ENCODE measurements at regions not wholly inside any gene's neighbourhood (a gene's known extent, or its start where the extent isn't known, plus 50 kb on each side); places are given as distances from the start of the nearest gene placed in this dataset.
"Not testable (repeated sequence)": the region's sequence is repeated elsewhere in the genome, so short reads cannot be mapped to it uniquely, and the experiment has no call there.

DNA sequence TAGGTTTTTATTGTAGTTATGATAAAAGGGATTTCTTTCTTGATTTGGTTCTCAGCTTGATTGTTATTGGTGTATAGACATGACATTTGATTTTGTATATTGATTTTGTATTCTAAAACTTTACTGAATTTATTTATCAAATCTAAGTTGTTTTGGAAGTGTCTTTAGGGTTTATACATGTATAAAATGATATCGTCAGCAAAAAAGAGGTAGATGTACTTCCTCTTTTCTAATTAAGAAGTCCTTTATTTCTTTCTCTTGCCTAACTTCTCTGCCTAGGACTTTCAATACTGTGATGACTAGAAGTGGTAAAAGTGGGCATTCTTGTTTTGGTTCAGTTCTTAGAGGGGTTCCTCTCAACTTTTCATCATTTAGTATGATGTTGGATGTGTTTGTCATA lies 487.3 kb upstream of the KIF2B start:
- DNase-seq (ENCODE audit: low read depth), result no peak

DNA sequence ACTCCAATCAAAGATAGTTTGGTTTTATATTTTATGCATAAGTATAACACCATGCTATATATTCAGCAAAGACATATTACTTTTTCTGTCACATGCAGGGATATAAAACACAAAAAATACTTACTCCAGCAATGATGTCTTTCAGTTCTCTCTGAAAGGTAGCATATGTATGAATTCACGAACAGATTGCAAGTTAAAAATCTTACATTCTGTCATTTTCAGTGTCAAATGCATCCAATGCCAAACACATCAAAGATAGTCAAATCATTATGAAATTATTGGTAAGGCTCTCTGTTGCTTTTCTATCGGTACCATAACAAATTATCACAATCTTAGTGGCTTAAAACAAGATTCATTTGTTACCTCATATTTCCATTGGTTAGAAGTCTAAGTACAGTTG lies 492.0 kb upstream of the KIF2B start:
- DNase-seq (ENCODE audit: low read depth), result no peak

DNA sequence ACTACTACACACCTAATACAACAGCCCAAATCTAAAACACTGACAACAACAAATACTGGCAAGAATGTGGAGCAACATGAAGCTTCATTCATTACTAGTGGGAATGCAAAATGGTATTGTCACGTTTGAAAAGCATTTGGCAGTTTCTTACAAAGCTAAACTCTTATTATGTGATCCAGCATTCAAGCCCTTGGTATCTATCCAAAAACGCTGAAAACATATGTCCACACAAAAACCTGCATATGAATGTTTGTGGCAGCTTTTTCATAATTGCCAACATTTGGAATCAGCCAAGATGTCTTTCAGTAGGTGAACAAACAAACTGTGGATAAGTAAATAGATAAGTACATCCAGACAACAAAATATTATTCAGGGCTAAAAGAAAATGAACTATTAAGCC lies 501.1 kb upstream of the KIF2B start:
- DNase-seq (ENCODE audit: low read depth), result no peak

DNA sequence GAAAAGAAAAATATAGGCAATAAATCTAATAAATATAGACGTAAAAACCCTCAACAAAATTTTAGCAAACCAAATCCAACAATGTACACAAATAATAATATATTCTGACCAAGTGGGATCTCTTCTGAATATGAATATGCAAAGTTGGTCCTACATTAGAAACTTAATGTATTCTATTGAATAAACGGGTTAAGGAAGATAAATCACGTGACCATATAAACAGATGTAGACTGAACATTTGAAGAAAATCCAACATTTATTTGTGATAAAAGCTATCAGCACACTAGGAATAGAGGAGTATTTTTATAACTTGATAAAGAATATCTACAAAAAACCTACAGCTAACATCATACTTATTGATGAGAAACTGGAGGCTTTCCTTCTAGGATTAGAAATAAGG lies 502.8 kb upstream of the KIF2B start:
- no peak for DNase-seq (ENCODE audit: low read depth)

DNA sequence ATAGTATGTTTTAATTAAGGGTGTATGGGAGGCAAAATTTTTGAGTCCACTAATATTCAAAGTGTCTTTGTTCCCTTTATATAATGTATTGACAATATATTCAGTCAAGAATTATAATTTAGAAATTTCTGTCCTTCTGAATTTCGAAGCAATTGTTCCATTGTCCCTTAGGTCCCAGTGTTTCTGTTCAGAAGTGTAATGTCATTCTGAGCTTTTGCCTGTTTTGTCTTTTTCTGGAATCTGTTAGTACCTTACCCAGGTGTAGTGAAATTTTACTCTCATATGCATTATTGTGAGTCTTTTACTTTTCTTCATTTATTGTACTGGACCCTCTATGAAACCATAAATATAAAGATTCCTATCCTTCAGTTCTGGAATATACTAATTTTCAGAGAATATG lies 505.7 kb upstream of the KIF2B start:
- DNase-seq (ENCODE audit: low read depth), result no peak

DNA sequence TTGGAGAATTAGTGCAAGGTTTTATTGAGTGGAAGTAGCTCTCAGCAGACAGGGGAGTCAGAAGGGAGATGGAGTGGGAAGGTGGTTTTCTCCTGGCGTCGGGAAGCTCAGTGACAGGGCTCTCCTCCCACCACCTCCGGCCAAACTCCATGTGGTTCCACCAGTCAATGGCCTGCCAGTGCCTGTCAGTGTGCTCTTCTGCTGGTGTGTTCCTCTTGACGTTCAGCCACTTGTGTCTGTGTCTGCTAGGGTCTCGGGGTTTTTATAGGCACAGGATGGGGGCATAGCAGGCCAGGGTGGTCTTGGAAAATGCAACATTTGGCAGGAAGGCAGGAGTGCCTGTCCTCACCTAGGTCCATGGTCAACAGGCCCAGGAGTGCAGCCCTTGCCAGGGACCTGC lies 506.7 kb upstream of the KIF2B start:
- DNase-seq (ENCODE audit: low read depth), result no peak

DNA sequence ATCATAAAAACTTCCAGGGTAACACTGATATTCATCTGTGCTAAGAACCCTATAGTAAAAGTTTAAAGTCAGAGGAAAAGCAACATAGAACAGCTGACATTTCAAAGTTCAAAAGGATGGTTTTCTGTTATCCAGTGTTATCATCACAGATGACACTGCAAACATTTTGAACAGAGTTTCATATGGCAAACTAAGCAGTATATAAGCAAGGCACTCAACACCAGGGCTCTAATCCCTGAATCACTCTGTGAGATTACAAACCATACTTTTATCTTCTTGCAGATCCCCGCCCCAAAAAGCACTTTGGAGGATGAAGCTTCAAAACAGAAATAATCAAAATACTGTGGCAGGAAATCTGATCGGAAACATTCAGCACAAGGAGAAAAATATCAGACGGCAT lies 508.2 kb upstream of the KIF2B start:
- DNase-seq (ENCODE audit: low read depth), result no peak

DNA sequence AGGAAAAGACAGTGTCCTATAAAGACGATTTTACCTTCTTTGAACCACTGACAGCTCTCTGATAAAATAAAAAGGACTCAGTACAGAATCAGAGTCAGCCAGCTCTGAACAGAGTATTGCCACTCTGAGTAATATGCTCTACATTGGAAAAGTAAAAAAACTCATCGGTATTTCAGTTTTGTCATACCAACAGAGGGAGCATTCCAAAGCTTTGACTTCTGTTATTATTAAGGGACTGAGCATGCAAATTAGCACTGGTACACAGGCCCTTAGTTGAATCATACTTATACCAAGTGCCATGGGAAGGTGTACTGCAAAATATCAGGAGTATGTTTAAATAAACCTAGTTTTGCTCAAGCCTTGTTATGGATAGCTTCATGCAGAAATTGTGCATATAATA lies 509.0 kb upstream of the KIF2B start:
- DNase-seq (ENCODE audit: low read depth), result no peak

DNA sequence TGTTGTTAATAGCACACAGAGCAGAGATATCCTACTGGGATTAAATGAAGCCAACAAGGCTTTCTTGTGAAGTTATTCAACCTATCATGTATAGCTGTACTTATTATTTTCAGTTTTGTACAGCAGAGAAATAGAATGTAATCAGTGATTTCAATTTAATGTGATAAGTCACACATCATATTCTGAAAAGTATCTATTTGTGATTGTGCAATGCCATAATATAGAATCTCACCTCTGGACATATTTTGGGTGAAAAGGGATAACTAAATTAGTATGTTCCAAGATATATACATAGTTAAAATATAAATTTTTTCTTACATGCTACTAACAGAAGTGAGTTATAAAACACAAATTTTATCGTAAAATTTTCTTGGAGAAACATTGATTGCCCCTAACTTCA lies 544.3 kb upstream of the KIF2B start:
- DNase-seq (ENCODE audit: low read depth), result no peak

DNA sequence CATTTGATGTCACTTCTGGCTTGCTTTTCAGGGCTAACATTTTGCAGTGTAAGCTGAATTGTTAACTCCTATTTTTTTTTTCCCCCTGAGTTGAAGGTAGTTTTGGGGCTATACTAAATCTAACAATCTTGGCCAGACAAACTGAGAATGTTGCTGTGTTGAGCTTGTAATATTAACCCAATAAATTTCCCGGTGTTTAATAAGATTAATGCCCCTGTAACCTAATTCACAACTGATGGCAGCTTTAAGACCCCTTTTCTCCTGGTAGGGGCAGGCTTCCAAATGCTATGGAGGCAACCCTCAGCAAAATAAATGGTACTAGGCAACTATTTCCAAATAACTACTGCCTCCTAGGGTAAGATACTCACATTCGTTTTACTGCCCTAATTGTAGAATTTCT lies 549.6 kb upstream of the KIF2B start:
- no peak for DNase-seq (ENCODE audit: low read depth)

DNA sequence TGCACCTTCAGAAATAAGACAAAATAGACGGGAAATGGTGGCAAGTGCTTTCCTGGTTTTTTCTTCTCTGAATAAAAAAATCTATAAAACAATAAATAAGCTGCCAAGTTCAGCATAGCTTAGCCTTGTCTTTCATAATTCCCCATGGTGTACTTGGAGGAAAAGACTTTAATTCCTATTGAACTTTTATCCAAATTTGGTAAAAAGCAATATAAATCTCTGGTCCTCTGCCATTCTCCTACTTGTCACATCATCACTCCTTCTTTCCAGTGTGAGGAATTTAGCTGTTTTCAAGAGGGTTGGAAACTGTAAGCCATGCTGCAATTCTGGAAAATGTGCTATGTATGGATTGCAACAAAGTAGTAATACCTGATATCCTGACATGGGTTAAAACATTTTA lies 551.8 kb upstream of the KIF2B start:
- DNase-seq (ENCODE audit: low read depth), result no peak

DNA sequence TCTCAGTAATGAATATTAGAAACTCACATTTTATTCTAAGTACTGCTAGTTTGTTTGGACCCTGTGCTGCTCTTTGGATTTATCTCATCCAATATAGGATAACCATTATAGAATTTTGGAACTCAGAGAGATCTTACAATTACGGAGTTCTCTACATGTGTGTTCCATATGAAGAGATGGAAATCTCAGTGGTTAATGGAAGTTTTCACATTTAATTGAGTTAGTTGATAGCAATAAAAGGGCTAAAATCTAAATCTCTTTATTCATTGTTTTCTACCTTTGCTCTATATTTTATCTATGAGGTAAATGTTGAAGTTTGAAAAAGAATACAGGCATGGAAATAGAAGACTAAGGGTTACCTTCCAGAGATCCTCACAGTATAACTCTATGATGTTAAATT lies 558.0 kb upstream of the KIF2B start:
- DNase-seq (ENCODE audit: low read depth), result no peak

DNA sequence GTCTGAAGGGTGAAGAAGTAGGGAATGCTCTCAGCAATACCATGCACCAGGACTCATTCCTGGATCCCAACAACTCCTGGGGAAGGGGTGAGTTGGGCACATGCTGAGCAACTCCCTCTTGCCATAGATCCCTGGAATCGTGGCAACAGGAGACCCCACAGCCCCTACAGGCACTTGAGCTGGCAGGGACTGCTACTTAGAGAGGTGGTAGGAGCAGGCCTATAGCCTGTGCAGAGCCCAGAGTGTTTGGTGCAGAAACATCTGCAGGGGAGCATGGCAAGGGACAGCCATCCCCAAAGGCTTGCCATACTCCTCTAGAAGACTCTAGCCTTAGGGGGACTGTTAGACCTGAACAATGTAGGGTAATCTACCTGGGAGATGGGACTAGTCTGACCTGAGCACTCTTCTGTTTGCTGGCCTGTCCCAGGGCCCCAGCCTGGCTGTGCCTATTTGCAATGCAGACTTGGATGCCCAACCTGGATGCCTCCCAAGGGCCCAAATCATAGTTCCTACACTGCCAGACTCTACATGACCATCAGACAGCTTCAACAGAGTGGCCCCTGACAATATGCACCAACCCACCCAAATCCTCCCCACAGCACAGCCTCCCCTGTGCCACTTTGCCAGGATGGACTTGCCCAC lies 568.6 kb upstream of the KIF2B start:
- no peak for DNase-seq (ENCODE audit: low read depth)

DNA sequence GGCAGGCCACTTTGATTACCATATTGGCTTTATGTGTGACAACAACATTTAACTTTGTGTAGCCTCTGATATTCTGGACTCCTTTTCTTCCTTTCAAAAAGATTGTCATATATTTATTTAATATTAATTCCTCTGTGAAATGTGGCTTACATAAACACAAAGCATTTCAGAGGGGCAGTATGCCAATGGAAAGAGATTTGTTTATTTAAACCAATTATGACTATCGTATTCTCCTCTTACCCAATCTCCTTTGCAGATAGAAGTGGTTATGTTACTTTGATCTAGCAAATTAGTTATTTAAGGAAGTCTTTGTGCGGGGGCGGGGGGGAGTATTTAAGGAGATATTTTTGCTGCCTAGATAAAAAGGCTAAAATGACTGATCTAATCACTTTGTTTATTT lies 573.7 kb upstream of the KIF2B start:
- DNase-seq (ENCODE audit: low read depth), result no peak

DNA sequence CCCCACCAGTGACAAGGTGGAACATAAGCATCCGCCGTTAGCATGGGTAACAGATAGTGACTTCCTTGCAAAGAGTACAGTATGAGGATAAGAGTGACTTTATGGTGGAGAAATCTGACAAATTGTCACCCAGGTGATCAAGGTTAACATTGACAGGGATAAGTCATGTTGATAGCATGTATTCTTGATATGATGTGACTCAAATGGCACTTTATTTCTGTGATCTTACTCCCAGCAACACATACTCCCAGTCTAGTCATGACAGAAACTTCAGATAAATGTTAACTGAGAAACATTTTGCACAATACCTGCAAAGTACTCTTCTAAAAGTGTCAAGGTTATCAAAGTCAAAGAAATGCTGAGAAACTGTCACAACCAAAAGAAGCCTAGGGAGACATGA lies 588.6 kb upstream of the KIF2B start:
- DNase-seq (ENCODE audit: low read depth), result no peak

DNA sequence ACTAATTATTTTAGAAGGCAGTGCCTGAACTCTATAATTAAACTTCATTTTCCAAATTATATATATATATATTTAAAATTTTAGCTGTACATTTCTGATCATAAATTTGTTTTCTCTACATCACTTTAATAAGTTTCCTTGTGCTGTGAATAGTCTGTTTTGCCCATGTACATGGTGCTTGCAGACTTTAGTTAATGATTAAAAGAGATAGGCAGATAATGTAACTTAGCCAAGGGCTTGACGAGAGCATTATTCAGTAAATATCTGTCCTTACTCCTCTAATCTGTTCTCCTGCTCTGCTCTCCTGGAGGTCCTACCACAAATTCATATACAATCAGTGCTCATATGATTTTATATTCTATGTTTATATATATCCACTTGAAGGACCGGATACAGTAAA lies 595.2 kb upstream of the KIF2B start:
- DNase-seq (ENCODE audit: low read depth), result no peak

DNA sequence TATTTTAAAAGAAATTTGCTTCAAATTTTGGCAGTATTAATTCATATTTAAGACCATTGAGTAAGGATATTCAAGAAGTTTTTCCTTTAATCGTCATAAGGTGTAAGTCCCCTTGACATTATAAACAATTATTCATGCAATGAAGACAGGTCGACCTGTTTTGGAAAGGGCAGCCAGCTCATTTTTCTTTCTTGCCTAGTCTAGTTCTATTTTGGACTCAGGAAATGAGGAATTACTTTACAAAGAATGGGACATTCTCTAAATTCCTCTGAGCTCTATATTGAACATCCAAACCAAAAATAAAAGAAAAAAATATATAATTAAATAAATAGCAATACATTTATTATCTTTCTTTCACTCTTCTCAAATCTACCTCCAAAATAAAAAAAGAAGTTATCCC lies 595.6 kb upstream of the KIF2B start:
- DNase-seq (ENCODE audit: low read depth), result no peak

DNA sequence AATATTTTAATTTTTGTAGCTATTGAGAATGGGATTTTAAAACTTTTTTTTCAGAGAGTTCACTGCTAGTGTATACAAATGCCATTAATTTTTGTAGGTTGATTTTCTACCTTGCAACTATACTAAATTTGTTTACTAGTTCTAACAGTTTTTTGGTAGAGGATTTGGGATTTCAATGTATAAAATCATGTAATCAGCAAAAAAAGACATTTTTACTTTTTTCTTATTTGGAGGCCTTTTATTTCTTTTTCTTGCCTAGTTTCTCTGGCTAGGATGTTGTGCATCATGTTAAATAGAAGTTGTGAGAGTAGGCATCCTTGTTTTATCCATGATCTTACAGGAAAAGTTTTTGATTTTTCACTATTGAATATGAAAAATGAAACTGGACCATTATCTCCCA lies 602.9 kb upstream of the KIF2B start:
- DNase-seq (ENCODE audit: low read depth), result no peak

DNA sequence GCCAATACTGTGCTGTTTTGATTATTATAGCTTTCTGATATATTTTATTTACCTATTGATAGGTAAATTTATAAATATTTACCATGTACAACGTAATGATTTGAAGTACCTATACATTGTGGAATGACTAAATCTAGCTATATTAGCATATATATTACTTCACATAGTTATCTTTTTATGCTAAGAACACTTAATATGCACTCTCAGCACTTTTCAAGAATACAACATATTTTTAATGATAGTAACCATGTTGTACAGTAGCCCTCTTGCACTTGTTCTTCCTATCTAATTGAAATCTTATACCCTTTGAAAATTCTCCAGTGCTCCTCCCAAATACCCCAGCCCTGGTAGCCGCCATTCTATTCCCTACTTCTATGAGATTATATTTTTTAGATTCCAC lies 604.0 kb upstream of the KIF2B start:
- no peak for DNase-seq (ENCODE audit: low read depth)

DNA sequence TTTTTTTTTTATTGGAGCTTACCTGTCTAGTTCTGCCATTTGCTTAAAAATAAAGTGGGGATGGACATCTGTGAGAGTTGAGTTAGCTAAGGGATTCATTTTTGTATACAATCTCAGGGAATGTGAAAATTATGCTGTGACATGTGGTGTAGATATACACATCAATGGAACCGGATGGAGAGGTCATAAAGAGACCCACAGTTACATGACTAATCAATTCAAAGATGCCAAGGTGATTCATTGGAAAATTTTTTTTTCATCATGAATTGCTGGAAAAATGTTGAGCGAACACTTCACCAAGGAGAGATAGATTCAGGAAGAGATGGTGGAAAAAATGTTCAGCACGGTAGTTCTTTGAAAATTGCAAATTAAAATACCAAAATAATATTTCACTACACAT lies 605.4 kb upstream of the KIF2B start:
- no peak for DNase-seq (ENCODE audit: low read depth)

DNA sequence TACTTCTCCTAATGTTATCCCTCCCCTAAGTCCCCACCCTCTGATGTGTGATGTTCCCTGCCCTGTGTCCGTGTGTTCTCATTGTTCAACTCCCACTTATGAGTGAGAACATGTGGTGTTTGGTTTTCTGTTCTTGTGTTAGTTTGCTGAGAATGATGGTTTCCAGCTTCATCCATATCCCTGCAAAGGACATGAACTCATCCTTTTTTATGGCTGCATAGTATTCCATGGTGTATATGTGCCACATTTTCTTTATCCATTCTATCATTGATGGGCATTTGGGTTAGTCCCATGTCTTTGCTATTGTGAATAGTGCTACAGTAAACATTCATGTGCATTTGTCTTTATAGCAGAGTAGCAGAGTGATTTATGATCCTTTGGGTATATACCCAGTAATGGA lies 613.8 kb upstream of the KIF2B start:
- not testable (repeated sequence) for DNase-seq (ENCODE audit: low read depth)

DNA sequence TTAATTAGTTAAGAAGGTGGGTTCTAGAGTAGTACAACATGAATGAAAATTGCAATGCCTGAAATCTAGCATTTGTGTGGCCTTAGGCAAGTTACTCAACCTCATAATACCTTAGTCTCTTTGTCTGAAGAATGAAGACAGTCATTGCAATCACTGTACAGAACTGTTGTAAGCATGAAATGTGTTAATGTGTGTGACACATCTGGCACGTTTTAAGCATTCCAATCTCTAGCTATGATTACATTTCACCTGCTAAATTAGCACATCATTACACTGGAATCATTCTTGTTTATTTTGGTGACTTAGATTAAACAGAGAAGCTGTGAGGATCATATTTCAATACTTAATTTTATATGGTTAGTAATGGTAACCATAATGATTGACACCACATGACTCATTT lies 629.7 kb upstream of the KIF2B start:
- no peak for DNase-seq (ENCODE audit: low read depth)

DNA sequence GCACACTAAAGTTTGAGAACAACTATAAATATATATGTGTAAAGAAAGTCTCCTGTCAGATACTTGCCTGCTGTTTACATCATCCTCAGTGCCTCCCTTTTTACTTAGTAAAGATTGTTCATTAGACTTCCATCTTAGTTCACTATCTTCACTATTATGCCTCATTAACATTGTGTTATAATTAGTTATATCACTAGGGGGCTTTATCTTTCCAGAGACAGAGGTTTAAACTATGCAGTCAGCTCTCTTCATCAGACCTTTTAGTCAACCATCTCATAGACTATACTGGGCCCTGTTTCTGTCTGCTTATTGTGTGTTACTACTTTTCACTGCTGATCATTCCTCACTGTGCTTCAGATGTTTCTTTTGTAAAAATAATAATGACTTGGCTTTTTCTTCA lies 630.8 kb upstream of the KIF2B start:
- no peak for DNase-seq (ENCODE audit: low read depth)

DNA sequence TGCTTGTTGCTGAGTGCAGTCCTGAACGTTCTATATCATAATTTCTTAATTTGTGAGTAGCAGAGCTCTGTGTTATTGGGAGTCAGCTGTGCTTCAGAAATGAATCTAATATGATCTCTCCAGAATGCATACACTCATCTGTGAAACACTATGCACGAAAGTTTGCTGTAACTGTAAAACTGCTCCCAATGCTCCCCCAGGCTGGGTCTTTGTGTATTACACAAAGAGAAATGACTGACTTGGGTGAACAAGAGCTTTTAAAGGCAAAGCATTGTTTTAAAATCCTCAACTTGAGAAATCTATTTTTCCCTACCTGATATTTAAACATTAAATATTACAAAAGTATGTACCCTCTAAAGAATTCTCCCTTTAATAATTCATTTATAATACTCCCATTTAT lies 636.7 kb upstream of the KIF2B start:
- no peak for DNase-seq (ENCODE audit: low read depth)

DNA sequence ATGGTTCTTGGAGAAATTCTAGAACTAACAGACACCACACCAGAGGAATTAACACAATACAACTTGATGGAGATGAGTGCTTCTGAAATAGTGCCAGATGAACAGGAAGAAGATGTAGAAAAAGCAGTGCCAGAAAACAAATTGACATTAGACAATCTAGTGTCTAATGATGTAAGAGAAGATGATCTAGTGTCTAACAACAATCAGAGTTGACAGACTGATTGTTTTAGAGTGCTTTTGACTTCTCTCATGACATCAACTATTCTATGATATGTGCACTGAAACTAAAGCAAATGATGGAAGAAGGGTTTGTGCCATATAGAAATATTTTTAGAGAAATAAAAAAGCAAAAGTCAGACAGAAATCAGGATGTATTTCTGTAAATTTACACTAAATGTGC lies 646.1 kb upstream of the KIF2B start:
- DNase-seq (ENCODE audit: low read depth), result no peak

All from LHCN-M2 (cell line).